Activated T-cell treated with anti-CD3 and anti-CD28 coated beads for 24 hours (primary cell): ENCODE measurements at regions not wholly inside any gene's neighbourhood (a gene's known extent, or its start where the extent isn't known, plus 50 kb on each side); places are given as distances from the start of the nearest gene placed in this dataset.

ENCODE experiments used
- DNase-seq: peaks from one replicate; pipeline ENCODE4 v3.0.0-alpha.2; 2020; ENCODE audit warnings: low read depth

DNA sequence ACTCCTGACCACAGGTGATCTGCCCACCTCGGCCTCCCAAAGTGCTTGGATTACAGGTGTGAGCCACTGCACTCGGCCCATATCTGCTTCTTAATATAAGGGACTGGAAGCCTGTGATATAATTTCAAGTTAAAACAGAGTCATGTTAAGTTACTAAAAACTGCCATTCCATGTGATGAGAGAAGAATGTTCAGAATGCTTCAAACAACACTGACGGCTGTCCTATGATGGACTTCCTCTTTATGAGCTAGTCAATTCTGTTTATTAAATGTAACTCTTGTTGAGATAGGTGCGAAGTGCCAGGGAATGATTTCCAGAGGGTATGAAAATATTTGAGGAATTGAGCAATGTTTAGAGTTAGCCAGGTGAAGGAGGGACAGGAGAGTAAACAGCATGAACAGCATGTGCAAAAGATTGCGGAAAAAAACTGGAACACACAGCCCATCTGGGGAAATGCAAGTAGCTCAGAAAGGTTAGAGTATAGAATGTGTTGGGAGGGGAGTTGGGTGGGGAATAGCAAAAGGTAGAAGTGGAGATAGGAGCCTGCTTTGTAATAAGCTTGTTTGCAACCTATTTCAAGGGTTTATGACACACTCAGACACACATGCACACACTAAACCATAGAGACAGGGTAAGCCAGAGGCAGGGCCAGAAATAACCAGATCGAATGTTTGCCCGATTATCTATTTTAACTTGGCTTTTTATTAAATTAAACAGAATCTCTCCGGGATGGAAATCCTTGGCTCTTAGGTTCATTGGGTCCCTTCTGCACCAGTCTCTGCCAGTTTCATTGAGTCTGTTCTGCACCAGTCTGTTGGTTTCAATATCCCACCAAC is 135.6 kb upstream of the COX10 start:
- no peak for DNase-seq

DNA sequence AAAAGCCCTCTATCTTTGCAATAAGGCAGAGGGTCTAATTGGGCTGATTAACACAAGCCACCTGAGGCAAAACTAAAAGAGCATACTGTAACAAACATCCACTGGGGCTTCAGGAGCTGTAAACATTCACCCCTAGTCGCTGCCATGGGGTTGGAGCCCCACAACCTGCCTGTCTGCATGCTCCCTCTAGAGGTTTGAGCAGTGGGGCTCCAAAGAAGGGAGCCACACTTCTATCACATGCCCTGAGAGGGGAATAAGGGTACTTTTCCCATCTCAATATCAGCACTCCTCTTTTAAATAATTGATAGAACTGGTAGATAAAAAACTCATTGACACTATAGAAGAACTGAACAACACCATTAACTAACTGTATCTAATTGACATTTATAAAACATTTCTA is 130.1 kb upstream of the COX10 start:
- no peak for DNase-seq

DNA sequence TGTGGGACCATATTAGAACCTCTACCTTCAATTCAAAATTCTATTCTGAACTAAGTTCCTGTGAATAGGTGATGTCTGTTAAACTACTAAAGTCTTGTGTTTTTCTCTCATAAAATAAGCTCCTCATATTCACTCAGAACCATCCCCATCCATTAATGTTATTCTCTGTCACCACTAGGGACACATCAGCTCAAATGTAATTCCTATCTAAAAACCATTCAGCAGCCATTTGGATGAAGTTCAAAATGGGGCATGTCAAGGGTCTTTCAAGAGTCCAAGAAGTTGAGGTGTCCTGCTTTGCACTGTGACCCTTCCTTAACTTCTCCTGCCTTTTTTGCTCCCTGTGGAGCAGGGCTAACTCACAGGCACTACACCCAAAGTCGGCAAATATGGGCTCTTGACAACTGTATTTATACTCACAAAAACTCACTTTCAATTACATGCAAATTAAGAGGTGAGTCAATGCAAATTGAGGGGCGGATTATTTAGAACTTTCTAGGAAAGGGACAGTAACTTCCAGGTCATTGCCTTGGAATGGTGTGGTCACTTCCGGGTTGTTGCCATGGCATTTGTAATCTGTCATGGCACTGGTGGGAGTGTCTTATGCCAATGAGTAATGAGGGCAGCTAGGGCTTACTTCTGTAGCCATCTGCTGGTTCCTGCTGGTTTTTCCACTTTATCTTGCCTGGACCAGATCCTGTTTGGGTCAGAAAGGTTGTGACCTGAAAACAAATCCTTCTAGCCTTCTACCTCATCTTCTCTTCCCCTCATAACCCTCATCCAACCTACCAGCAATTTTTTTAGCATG is 128.2 kb upstream of the COX10 start:
- DNase-seq: no peak

DNA sequence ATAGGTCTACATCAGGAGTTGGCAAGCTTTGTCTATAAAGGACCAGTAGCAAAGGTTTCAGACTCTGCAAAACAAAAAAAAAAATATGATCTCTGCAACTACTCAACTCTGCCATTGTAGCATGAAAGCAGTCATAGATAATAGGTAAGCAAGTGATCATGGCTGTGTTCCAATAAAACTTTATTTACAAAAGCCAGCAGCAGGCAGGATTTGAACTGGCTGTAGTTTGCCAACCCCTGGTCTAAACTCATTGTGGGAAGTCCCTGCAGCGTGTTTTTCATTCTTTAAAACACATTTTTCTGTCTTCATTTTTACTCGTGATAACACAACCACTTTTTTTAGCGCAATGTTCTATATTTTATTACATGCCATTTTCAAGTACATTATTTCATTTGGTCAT is 127.5 kb upstream of the COX10 start:
- DNase-seq: no peak

DNA sequence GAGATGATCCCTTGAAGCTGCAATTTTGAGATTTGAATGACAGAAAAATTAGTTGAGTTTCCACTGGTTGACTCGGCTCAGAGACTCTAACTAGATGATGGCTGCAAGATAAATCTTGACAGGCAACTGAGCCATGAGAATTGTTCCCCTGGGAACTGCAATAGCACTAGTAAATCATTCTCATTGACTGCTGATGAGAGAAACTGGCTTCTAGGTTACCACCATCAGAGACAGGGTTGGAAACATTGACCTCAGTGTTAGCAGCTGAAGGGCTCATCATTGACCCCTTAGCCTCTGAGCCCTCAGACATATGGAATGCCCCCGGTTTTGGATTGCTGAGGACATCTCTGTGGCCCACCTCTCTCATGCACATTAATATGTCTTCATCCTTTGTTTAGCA is 125.4 kb upstream of the COX10 start:
- no peak for DNase-seq

DNA sequence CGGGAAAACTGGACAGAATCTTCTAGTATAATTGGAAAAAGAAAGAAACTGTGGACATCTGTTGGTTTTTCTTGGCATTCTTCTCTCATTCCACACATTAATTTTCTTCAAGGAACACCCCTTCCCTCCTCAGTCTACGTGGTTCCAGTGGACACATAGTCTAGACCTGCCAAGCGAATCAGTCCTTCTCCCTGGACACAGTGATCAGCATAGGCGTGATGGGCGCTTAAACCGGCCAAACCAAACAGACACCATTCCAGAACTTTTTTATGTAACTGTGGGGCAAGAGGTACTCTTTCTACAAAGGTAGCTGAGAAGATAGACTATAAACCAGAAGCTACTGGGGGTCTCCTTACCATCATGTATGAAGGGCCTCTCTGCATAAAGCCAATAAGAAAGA is 121.8 kb upstream of the COX10 start:
- no peak for DNase-seq

DNA sequence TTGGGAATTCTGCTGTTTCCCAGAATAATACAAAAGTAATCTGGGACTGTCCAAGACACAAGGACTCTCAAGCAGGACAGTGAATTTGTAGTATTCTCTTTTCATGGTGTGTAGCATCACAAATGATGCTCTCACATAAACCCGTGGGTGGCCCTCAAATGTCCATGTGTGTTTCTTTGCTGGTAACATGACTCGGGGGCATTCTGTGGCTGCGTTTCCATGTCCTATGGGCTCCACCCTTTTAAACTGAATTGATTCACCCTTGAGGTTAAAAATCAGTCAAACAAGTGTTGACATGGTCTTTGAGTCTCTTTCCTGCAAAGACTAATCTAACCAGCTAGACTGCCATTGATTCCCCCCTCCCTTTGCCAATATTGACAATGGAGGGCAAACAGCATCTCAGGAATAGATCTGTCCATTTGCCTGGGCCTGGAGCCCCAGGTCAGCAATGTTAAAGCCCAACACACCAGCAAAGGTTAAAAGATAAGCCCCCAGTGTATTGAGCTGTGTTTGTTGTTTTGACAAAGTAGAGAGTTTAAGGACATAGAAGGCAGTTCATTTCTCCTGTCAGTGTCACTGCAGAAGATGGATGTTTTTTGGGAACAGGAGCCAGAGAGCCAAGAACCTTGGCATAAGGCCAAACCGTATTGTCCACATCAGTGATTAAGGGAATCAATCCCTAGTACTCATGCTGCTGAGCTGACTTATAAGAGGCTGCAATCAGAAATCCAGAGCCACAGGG is 117.1 kb upstream of the COX10 start:
- DNase-seq: no peak

DNA sequence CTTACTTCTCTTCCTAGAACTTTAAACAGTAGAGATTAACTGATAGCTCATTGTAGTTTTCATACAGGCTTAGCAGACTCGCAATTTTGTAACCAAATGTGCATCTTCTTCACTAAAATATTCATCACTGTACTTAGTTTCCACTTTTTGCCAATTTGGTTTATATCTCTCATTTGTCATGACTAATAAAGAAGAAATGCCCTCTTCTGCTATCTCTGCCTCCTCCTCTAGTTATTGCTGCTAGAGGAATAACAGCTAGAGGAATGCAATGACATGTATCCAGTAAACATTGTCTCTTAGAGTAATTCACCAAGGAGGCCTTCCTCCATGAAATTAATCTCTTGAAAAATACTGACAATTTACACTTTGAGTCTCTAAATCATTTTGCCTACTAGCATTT is 115.5 kb upstream of the COX10 start:
- no peak for DNase-seq

DNA sequence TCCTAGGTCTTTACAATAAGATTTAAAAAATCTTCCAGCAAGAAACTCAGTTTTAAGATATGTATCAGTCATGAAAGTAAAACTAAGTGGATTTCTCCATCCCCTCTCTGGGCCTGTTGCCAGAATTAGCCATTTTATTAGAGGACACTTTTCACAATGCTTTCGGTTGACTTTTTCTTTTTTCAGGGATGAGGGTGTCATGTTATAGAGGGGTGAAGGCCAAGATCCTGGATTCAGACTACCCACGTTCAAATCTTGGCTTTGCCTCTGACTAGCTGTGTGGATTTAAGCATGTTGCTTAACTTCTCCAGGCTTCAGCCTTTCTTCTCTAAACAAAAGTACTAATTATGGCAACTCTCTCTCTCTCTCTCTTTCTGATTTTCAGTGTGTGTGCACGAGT is 111.7 kb upstream of the COX10 start:
- DNase-seq: no peak

DNA sequence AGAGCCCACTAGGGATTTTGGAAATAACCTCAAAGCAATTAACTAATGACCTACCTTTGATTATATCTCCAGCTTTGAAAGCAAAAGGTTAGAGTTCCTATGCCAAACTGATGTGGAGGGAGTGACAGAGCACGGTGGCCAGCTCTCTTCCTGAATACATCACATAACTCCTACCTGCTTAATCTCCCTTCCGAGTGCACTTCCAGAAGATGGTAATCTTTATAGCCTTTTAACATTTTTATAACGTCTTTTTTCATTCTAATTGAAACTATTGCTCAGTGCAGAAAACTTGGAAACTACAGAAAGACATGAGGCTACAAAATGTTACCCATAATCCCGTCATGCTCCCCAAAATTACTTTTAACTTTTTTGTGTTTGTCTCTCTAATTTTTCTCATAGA is 110.5 kb upstream of the COX10 start:
- no peak for DNase-seq

DNA sequence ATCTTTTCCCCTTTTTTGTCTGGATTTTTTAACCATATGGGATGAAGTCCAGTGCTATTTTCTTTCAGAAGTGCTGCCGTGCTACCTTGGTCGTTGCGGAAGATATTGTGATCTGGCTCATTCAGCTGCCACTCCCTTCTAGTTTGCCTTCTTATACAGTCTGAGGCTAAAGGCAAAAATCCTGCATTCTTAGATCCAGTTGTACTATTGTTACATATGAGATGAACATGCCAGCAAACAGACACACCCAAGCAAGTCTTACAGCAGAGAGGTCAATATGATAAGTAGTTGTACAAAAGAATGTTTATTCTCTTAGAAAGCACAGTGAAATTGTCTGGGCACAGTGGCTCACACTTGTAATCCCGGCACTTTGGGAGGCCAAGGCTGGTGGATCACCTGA is 108.0 kb upstream of the COX10 start:
- DNase-seq: no peak

DNA sequence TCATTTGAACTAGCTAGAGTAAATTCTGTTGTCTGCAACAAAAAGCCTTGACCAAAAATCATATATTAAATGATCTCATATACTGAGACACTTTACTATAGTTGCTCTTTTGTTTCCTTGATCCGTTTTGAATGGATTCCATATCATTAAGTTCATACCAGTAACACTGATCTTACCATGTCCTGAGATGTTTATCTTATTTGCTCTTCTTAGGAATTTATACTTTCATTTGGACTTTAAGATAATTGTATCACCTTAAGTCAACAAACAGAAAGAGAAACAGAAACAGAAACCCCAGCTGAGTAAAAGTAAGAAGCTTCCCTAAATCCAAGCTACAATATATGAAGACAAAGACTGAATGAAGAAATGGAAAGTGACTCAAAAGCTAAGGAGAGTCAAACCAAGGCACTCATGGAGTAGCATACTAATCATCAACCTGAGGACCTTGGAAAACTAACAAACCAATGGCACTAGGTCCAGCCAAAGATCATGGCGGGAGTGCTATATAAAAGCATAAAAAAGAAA is 106.5 kb upstream of the COX10 start:
- no peak for DNase-seq

DNA sequence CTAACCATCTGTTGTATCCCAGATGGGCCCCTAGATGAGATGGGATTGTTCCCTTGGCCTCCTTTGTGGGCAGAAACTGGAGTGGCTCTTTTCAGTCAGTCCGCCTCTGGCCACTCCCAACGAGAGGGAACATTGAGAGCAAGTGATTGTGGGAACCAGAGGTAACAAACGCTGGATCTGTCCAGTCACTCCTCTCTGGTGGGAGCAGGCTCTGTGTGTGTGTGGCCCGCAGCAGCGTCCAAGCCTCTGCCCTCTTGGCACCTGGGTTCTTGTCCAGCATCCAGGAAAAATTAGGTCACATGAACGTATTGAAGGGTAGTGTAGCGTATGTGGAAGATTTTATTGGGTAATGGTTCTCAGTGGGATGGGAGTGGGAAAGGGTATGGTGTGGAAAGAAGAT is 101.9 kb upstream of the COX10 start:
- no peak for DNase-seq

DNA sequence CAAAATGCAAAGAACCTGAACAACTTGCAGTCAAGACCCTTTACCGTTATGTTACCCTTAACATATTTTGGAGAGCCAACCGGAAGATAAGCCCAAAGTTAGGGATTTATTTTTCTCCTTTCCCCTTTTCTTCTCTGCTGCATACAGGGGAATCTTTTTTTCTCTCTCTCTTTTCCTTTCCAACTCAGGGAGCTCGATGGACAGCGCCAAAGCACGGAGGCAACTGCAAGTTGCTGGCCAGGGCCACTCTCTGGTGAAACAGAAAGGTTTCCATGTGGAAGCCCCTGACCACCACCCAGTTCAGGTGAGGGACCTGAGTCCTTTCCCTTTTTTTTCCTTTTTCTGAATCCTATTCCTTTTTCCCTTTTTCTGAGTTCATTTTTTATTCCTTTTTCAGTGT is 98.8 kb upstream of the COX10 start:
- DNase-seq: no peak

DNA sequence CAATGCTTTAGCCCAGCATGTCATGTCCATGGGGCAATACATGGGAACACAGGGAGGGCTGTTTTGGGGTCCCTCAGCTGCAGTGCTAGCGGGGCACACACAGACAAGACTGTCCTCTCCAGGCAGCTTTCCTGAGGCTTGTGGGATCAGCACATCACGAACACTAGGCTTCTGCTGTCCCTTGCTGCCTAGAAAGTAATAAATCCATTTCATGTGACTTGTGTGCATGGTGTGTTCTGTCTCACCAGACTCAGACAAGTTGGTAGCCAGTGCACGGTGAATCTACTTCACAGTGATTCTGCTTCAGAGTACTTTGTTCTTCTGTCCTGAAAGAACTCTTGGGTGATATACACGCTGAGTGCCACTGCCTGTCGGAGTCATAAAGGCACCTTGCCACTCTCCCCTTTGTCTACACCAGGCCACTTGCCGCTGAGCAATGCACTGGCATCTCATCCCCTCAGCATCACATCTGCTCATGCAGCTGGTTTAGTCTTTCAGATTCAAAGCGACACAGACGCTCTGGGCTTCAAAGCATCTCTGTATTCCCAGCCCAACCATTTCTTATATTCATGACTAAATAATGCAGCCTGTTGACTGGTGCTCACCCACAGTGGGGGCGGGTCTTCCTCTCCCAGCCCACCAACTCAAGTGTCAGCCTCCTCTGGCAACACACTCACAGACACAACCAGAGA is 95.2 kb upstream of the COX10 start:
- no peak for DNase-seq

DNA sequence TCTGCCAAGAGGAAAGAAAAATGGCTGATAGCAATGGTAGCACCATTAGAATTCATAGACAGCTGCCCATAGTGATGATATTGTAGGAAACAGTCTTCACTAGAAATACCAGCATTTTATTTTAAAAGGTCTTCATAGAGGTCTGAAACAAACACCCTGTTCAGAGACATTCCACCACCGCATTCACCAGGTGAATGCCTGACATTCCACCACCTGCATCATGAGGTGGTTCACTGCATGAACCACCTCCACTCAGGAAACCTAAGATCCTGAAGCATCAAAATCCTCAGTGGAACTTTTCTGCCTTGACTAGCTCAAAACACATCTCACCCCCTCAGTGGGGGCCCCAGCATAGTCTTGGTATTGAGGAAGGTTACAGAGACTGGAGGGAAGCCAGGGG is 91.5 kb upstream of the COX10 start:
- no peak for DNase-seq

DNA sequence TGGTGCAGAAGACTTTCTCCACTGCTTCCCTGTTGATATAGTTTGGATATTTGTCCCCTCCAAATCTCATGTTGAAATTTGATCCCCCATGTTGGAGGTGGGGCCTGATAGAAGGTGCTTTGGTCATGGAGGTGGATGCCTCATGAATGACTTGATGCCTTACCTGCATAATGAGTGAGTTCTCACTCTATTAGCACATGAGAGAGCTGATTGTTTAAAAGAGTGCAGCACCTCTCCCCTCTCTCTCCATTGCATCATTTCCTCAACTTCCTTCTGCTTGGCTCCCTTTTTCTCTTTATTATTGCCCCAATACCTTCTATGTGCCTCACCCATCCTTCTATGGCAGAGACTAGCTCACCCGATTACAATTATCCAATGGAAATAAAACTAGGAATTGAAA is 90.8 kb upstream of the COX10 start:
- no peak for DNase-seq

DNA sequence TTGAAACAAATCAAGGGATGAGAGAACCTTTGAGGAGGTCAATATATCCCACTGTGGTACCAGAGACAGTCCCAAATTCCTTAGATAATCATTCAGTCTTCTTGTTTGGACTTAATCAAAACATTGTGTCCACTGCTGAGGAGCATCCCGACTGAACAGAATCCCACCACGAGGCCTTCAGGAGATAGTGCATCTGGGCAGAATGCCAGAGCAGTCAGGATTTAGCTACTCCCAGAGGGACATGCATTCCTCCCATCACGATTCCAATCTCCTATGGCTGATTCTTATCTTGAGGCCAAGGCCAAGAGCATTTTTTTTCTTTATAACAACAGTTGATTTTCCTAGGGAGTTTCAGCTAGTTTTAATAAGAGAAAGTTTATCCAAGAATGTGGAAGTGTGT is 87.4 kb upstream of the COX10 start:
- no peak for DNase-seq

DNA sequence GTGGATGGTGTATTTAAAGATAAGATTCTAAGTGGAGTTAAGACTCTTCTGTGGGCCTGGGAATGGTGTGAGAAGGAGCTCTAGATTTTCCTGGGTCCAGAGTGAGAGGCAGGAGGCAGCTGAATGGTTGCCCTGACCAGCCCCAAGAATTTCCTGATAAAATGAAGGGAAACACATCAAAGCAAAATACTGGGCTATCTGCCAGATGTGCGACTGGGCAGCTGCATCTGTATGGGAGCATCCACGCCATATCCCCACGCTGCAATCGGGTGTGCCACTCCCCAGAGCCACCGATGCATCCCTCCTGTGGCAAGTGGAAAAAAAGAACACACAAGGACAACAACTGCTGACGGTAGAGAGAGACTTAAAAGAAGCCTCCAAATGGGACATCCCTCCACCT is 84.3 kb upstream of the COX10 start:
- DNase-seq: no peak

DNA sequence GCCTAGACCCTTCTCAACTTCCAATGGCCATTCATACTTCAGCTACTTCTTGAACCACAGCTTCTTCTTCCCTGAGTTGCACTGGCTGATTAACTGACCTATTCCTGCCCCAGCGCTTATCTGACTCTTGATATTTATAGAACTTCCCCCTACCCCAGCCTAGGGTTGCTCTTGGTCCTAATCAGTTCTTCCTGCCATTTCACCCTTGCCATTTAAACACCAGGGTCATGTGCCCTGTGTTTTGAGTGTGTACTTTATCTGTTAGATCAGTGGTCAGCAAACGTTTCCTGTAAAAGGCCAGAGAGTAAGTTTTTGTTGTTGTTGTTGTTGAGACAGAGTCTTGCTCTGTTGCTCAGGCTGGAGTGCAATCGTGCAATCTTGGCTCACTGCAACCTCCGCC is 82.4 kb upstream of the COX10 start:
- no peak for DNase-seq

DNA sequence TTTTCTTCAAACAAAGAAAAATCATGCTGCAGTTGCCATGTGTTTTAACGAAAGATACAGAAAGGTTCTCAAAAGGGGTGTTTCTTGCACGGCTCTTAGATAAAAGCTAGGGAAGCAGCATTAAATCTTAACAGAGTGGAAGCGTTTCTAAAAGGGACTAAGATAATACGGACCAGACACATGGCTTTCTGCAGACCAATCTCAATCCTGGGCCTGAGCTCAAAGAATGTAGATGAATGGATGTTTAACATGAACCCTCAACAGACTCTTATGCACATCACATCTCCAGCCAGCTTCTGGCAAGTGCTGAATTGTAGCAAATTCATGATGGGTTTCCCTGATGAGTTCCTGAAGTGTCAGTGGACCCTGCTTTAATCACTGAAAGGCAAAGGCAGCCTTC is 80.2 kb upstream of the COX10 start:
- no peak for DNase-seq

DNA sequence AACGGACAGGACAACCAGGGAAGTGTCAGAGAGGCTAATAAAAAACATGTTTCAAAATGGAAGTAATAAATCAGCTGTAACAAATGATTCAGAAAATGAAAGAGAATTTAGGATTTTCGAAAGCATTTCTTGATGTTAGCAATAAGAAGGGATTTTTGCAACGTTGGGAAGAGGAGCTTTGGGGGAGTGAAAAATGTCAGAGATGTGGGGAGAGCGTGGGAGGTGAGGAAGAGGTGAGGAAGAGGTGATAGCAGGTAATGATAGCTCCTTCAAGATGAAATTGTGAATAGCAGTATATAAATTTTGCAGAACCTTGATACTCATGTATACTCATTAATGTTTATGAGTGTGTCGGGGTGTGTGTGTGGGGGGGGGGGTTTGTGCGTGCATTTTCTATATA is 76.2 kb upstream of the COX10 start:
- no peak for DNase-seq
